Jurkat, Clone E6-1 (cell line): ENCODE measurements at regions not wholly inside any gene's neighbourhood (a gene's known extent, or its start where the extent isn't known, plus 50 kb on each side); places are given as distances from the start of the nearest gene placed in this dataset.
"Not testable (repeated sequence)": the region's sequence is repeated elsewhere in the genome, so short reads cannot be mapped to it uniquely, and the experiment has no call there.

Source experiments
- DNase-seq: peaks from one replicate; pipeline ENCODE4 v3.0.0-alpha.2; 2011; ENCODE audit warnings: low read depth, low spot score
- H3K4me3 ChIP-seq: 2 replicates; pipeline ENCODE4 v1.5.1; 2011; ENCODE audit warnings: mild to moderate bottlenecking, low read length, control low read depth, moderate library complexity

GRCh38 chr18:34511879-34512278 is 198.2 kb upstream of the DTNA start:
- DNase-seq, result no peak

DNA sequence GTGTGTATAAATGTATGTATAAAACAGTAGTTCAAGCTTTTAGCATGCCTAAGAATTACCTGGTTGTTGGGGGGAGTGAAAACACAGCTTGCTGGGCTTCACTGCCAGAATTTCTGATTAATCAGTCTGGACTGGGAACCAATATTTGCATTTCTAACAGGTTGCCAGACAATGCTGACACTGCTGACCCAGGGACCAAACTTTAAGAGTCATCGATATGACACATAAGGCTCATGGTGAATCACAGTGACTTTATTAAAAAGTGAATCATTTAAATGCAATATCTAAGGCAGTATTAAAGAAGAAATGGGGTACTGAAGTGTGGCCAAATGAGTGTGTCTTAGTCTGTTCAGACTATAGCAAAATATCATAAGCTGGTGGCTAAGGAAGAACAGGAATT is 195.9 kb upstream of the DTNA start:
- DNase-seq, result no peak
- H3K4me3 ChIP-seq, result no peak overlapping the region

More at GRCh38 chr18:34511879-34512278, 198.2 kb upstream of the DTNA start:
- no peak overlapping the region for H3K4me3 ChIP-seq

DNA sequence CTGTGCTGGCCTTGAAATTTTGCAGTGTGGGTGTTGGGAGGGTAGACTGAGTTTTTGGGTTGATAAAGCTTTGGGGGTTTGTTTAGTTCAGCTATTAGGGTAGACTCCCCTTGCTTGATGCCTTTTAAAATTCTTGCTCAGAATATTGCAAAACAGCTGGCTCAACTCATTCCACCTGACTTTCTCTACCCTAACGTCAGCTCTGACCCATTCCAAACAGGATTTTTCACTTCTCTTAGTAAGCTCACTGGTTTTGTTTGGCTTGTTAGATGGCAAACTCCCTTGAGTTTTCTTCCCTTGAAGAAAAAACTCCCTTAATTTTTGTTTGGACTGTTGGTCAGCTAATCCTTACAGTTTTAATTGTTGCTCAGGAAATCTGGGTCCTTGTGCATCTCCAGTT is 195.1 kb upstream of the DTNA start:
- DNase-seq, result no peak
- no peak overlapping the region for H3K4me3 ChIP-seq

- not testable (repeated sequence) for H3K4me3 ChIP-seq, DNase-seq
Measured at GRCh38 chr18:34516355-34516754, 193.7 kb upstream of the DTNA start.

GRCh38 chr18:34516996-34517395 is 193.1 kb upstream of the DTNA start:
- DNase-seq, result not testable (repeated sequence)

GRCh38 chr18:34521040-34521439 is 189.1 kb upstream of the DTNA start:
- no peak for DNase-seq
- H3K4me3 ChIP-seq, result no peak overlapping the region

More at GRCh38 chr18:34516996-34517395, 193.1 kb upstream of the DTNA start:
- H3K4me3 ChIP-seq, result not testable (repeated sequence)

DNA sequence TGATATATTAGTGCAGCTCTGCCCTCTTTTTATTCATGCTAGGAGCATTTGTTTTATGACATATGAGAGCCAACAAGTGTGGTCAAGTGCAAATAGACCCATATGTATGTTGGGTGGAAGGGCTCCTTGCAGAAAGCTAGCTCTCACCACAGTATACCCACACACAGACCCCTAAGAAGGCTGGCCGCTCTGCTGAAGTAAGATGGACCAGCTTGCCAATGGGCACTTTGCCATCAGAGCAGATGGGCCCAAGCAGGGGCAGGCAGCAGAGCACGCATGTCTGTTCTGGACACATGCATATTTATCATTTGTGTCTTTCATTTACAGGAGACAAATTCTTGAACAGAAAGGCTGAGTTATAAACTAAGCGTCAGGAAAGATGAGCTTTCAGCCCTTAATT is 187.5 kb upstream of the DTNA start:
- no peak for DNase-seq
- no peak overlapping the region for H3K4me3 ChIP-seq

GRCh38 chr18:34525244-34525643 is 184.9 kb upstream of the DTNA start:
- no peak for DNase-seq
- H3K4me3 ChIP-seq, result no peak overlapping the region

GRCh38 chr18:34528177-34528576 is 181.9 kb upstream of the DTNA start:
- DNase-seq, result no peak
- no peak overlapping the region for H3K4me3 ChIP-seq

DNA sequence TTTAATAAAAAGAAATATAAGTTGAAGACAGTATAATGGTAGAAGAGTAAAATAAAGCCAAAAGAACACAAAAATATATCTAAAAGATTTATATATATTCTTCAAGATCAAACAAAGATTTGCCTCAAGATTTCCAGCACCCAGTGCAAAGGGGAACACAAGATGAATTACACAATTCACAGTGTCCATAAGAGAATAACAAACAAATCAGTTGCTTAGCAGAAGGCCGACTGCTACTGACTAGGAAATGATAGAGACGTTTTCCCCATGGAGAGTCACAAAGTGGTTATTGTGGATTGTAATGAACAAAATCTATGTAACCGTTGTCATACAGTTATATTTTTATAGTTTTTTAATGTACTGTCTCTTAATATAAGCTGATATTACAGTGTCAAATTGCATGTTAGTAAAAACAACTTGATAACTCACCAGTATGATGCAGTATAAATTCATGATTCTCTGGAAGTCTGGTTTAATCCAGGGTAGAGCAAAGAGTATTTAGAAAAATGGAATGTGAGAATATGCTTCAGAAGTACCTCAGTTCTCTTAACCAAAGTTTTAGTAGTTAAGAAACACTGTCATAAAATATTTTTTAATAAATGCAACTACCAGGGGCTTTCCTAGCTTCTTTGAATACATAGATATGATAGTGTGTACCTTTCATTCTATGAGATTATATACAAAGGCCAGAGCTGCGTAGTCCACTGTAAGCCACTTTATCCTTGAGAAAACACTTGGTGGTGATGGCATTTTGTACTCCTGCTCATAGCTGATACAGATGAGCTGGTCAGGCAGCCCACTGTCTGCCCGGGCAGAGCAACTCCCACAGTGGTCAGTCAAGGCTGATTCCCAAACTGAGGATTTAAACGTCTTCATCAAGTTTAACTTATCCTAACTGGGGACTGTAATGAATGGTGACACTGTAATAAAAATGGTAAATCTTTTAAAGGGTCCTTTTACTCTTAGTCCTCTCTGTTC is 180.5 kb upstream of the DTNA start:
- H3K4me3 ChIP-seq, result no peak overlapping the region
- no peak for DNase-seq

DNA sequence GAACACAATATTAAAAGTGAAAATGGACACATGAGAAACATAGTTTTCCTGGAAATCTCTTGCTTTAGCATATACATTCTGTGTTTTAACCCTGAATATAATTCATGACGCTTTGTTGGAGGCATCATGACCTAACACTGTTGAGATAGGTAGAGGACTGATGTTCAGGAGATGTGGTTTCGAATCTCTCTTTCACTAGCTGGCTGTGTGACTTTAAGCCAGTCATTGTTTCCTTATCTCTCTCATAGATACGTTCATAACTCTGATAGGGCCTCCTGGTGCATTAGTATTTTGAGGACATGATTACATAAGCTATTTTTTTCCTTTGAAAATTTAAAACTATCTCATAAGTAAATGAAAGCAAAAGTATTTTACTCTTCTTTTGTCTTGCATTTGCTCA is 179.0 kb upstream of the DTNA start:
- DNase-seq, result no peak
- H3K4me3 ChIP-seq, result no peak overlapping the region

GRCh38 chr18:34534642-34535041 is 175.5 kb upstream of the DTNA start:
- not testable (repeated sequence) for H3K4me3 ChIP-seq, DNase-seq

GRCh38 chr18:34540897-34541296 is 169.2 kb upstream of the DTNA start:
- no peak for DNase-seq
- H3K4me3 ChIP-seq, result no peak overlapping the region

DNA sequence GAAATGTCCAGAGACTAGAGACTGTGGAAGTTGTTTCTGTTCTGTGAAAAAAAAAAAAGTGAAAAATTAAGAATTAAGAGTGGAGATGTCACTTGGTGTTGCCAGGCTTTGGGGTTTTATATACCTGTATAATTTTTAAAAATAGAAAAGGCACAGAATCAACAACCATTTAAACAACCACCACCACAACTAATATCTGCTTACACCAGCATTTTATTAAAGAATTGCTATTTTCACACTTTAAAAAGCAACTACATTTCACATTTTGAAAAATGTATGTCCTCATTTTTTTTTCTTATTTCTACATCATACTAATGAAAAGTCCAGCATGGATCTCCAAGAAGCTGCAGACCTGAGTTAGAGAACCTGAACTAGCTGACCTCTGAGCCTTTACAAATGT is 167.5 kb upstream of the DTNA start:
- no peak overlapping the region for H3K4me3 ChIP-seq
- no peak for DNase-seq

DNA sequence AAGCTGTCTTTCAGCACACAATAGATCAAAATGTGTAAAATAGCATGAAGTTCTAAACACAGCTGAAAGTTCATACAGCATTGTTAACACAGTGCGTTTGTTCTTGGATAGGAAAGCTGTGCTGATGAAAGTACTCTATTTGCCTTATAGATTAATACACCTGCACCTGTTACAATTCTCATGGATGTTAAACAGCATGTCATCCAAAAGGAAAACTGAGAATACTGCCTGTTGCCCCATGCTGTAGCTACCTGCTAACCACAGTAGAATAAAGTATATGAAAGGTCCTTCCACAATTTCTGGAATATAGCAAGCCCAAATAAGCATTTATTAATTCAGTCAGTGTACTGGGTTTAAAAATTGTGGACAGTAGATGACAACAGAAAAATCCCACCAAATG is 166.7 kb upstream of the DTNA start:
- H3K4me3 ChIP-seq, result no peak overlapping the region
- no peak for DNase-seq

DNA sequence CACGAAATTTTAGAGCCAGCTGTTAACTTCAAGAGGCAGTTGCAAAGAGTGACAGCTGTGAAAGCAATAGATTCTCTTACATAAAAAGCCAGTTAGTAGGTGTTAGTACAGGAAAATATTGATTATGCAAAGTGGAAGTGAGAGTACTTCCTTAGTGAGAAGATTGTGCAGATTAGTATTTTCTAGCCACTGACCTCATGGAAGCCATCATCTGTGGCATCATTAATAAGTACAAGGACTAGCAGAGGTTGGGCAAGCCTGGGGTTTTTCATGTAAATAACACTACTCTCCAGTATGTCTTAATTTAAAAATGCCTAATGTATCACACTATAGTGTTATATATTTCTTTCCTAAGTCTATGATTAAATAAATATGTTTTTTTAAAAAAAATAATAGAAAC is 166.2 kb upstream of the DTNA start:
- no peak for DNase-seq
- H3K4me3 ChIP-seq, result no peak overlapping the region

GRCh38 chr18:34544930-34545329 is 165.2 kb upstream of the DTNA start:
- no peak overlapping the region for H3K4me3 ChIP-seq
- no peak for DNase-seq

DNA sequence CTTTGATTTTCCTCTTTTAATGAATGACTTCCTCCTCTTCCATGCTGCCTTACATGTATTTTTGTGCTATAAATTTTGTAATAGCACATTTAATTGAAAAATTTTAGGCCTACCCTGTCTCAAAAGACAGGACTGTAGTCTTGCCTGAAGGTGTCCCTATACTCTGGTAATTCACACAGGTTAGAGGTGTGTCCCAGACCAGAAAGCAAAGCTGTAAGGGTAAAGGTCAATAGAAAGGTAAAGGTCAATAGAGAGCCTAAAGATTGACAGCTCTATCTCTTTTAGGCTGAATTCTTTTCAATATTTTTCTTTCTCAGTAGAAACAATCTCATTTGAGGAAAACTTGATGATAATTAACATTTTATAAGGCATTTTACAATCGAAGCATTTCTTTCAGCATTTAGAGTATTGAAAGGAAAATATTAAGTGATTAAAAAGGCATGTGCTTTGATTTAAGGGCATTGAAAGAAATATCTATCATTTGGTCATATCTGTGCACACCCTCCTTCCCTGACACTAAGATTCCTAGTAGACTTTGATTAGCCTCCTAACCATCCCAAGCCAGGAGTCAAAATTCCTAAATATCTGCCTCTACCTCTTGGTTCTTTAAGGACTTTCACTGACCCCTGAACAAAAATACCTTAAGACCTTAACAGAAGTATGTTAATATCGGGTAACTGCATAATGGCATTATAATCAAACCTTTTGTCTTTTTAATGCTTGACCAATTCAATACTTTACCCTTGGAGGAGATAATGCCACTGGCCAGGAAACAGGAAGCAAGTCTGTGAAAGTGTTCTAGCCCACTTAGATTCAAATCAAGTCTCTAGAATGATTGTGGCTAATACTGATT is 161.8 kb upstream of the DTNA start:
- DNase-seq, result no peak
- no peak overlapping the region for H3K4me3 ChIP-seq

- H3K4me3 ChIP-seq, result no peak overlapping the region
- DNase-seq, result no peak
Measured at GRCh38 chr18:34548973-34549294, 161.2 kb upstream of the DTNA start.

- no peak for DNase-seq
Measured at GRCh38 chr18:34549367-34549766, 160.7 kb upstream of the DTNA start.

More at GRCh38 chr18:34549367-34549766, 160.7 kb upstream of the DTNA start:
- H3K4me3 ChIP-seq, result no peak overlapping the region
